ENCODE measurements at regions not wholly inside any gene's neighbourhood (a gene's known extent, or its start where the extent isn't known, plus 50 kb on each side); places are given as distances from the start of the nearest gene placed in this dataset.
A peak's percentile ranks its signal among the peaks of the same experiment; 100 is the strongest.

- no peak for DNase-seq (ENCODE audit: low spot score)
Observed at GRCh38 chr2:5842326-5842725, 150.1 kb downstream of the SOX11 start.

GRCh38 chr2:5845798-5846330, 153.7 kb downstream of the SOX11 start:
- DNase-seq (ENCODE audit: low spot score): no peak

GRCh38 chr2:5846881-5847280, 154.7 kb downstream of the SOX11 start:
- DNase-seq (ENCODE audit: low spot score): no peak

- no peak for DNase-seq (ENCODE audit: low spot score)
Observed at GRCh38 chr2:5849562-5849961, 157.4 kb downstream of the SOX11 start.

- DNase-seq (ENCODE audit: low spot score): no peak
Observed at GRCh38 chr2:5851410-5851809, 159.2 kb downstream of the SOX11 start.

GRCh38 chr2:5854797-5855196, 162.6 kb downstream of the SOX11 start:
- DNase-seq (ENCODE audit: low spot score): no peak

GRCh38 chr2:5867056-5867455, 174.9 kb downstream of the SOX11 start:
- DNase-seq (ENCODE audit: low spot score): no peak

GRCh38 chr2:5868931-5869330, 176.7 kb downstream of the SOX11 start:
- no peak for DNase-seq (ENCODE audit: low spot score)

- no peak for DNase-seq (ENCODE audit: low spot score)
Observed at GRCh38 chr2:5869936-5870335, 177.8 kb downstream of the SOX11 start.

- no peak for DNase-seq (ENCODE audit: low spot score)
Observed at GRCh38 chr2:5877360-5877759, 185.2 kb downstream of the SOX11 start.

GRCh38 chr2:5885451-5886173, 193.4 kb downstream of the SOX11 start:
- DNase-seq (ENCODE audit: low spot score): no peak

- DNase-seq (ENCODE audit: low spot score): no peak
Observed at GRCh38 chr2:5886462-5886861, 194.3 kb downstream of the SOX11 start.

GRCh38 chr2:5888126-5888525, 195.9 kb downstream of the SOX11 start:
- DNase-seq (ENCODE audit: low spot score): no peak

GRCh38 chr2:5889519-5889918, 197.3 kb downstream of the SOX11 start:
- DNase-seq (ENCODE audit: low spot score): no peak

GRCh38 chr2:5894355-5894754, 202.2 kb downstream of the SOX11 start:
- DNase-seq (ENCODE audit: low spot score): no peak

- no peak for DNase-seq (ENCODE audit: low spot score)
Observed at GRCh38 chr2:5895284-5895683, 203.1 kb downstream of the SOX11 start.

GRCh38 chr2:5897249-5897648, 205.1 kb downstream of the SOX11 start:
- DNase-seq (ENCODE audit: low spot score): no peak

- DNase-seq (ENCODE audit: low spot score): no peak
Observed at GRCh38 chr2:5898667-5899066, 206.5 kb downstream of the SOX11 start.

- DNase-seq (ENCODE audit: low spot score): no peak
Observed at GRCh38 chr2:5905661-5906060, 213.5 kb downstream of the SOX11 start.

GRCh38 chr2:5908071-5908470, 215.9 kb downstream of the SOX11 start:
- no peak for DNase-seq (ENCODE audit: low spot score)

- no peak for DNase-seq (ENCODE audit: low spot score)
Observed at GRCh38 chr2:5911718-5912117, 219.5 kb downstream of the SOX11 start.

GRCh38 chr2:5913711-5914395, 221.7 kb downstream of the SOX11 start:
- no peak for DNase-seq (ENCODE audit: low spot score)

GRCh38 chr2:5914811-5915611, 222.8 kb downstream of the SOX11 start:
- peak; percentile 72 for DNase-seq (ENCODE audit: low spot score)

All from ecto neural progenitor cell (in vitro differentiated cells).